ENCODE measurements at regions not wholly inside any gene's neighbourhood (a gene's known extent, or its start where the extent isn't known, plus 50 kb on each side); places are given as distances from the start of the nearest gene placed in this dataset.

DNA sequence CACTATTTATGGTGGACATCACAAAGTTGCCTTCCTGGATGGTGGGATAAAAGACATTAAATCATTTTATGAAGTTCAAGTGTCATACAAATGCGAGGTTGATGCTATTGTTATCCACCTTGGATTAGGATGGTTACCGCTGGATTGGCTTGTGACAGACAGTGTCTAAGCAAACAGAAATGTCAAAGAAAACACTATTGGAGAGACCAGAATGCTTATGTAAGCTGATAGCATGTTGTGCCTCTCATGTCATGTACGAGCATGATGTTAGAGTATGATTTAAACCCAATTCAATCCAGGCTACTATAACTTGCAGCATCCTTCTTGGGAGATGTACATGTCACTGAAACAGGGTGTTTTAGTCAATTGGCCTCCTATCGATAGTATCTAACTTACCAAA is 178.8 kb upstream of the C9orf72 start:
- H3K27ac ChIP-seq = no peak overlapping the region
- no peaks in the 10 kb centered on the region for H3K4me1 ChIP-seq
- H3K4me3 ChIP-seq = no peak overlapping the region
- no peak for DNase-seq
- no peak for TF ChIP-seq POLR2A (IDR thresholded peaks at IDR 0.05)
- TF ChIP-seq, protein P1, sequence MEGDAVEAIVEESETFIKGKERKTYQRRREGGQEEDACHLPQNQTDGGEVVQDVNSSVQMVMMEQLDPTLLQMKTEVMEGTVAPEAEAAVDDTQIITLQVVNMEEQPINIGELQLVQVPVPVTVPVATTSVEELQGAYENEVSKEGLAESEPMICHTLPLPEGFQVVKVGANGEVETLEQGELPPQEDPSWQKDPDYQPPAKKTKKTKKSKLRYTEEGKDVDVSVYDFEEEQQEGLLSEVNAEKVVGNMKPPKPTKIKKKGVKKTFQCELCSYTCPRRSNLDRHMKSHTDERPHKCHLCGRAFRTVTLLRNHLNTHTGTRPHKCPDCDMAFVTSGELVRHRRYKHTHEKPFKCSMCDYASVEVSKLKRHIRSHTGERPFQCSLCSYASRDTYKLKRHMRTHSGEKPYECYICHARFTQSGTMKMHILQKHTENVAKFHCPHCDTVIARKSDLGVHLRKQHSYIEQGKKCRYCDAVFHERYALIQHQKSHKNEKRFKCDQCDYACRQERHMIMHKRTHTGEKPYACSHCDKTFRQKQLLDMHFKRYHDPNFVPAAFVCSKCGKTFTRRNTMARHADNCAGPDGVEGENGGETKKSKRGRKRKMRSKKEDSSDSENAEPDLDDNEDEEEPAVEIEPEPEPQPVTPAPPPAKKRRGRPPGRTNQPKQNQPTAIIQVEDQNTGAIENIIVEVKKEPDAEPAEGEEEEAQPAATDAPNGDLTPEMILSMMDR (IDR thresholded peaks at IDR 0.05) = no peak
- WGBS, 2 donors = 83 to 89% methylated on average over 4 of the region's 4 CpGs
- peaks cover 0 to 15% (median 0%) of the 10 kb centered on the region in 4 donors for H3K27me3 ChIP-seq
- H3K36me3 ChIP-seq = no peaks in the 10 kb centered on the region
- H3K9me3 ChIP-seq = no peaks in the 10 kb centered on the region
- intact Hi-C loops (cut with DNase I) = no loop called here

DNA sequence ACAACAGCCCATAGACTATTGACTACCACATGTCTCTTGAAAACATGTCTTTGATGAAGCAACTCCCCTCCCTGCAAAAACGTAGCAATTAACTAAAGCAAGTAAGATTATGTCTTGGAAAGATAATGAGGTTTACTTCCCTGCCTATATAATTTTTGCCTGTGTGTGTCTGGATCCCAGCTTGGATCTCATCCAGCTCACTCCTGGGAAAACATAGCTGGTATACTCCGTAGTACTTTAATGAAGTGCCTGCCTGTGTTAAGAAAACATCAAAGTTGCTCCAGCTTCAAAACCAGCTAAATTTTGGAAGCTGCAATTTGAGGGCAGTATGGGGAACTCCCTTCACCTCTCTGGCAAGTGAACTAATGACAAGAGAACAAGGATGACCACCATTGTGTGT is 182.6 kb upstream of the C9orf72 start:
- no peaks in the 10 kb centered on the region for H3K9me3 ChIP-seq
- DNase-seq = no peak
- H3K4me3 ChIP-seq = no peak overlapping the region
- H3K4me1 ChIP-seq = no peaks in the 10 kb centered on the region
- intact Hi-C loops (cut with DNase I) = no loop called here
- 30 to 37% methylated on average over 2 of the region's 2 CpGs for WGBS, 2 donors
- H3K27ac ChIP-seq = no peak overlapping the region
- H3K36me3 ChIP-seq = no peaks in the 10 kb centered on the region
- TF ChIP-seq POLR2A (IDR thresholded peaks at IDR 0.05) = no peak
- H3K27me3 ChIP-seq = peaks cover 0 to 13% (median 0%) of the 10 kb centered on the region in 4 donors

DNA sequence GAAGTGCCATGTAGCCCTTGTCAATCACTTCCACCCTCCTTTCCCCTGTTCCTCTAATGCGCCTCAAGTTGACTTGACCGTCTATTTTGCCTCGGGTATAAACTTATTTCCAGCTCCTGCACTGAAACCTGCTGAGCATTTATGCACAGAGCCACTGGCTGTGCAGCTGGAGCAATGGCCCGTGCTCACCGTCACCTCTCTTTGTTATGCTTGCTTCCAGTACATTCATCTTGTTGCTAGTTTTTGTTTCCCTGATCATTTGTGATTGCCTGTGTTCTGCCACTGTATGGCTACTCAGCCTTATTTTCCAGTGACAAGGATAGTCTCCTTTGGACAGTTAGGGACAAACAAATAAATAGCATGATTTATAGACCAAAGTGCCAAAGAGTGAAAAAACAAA is 183.1 kb upstream of the C9orf72 start:
- no peak overlapping the region for H3K27ac ChIP-seq

DNA sequence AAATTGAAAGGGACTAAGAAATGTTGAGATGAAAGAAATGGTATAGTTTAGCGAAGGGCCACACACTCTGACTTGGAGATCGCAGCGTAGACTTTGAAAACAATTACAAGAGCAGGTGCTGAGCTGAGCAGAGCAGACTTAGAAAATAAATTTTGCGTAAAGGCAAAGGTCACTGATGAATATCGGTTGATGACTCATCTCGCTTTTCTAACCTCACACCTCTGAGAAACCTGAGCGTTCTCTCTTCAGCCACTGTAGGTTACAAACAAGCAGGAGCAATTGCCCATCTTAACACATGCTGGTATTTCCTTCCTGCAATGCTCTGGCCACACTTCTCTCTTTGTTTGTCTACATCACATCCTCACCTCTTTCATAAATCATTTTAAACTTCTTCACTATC is 190.6 kb upstream of the C9orf72 start:
- H3K27ac ChIP-seq = no peak overlapping the region
- H3K9me3 ChIP-seq = no peaks in the 10 kb centered on the region
- intact Hi-C loops (cut with DNase I) = no loop called here
- no peaks in the 10 kb centered on the region for H3K27me3 ChIP-seq
- DNase-seq = no peak
- WGBS, 2 donors = 89 to 92% methylated on average over 7 of the region's 7 CpGs
- H3K36me3 ChIP-seq = no peaks in the 10 kb centered on the region
- no peak for TF ChIP-seq POLR2A (IDR thresholded peaks at IDR 0.05)
- TF ChIP-seq, protein P1 (IDR thresholded peaks at IDR 0.05) = no peak
- H3K4me3 ChIP-seq = no peak overlapping the region
- no peaks in the 10 kb centered on the region for H3K4me1 ChIP-seq

More for the DNA sequence above, 183.1 kb upstream of the C9orf72 start:
- DNase-seq = no peak
- Histone ChIP-seq H3K27me3 (peaks cover 0 to 9% (median 0%) of the 10 kb centered on the region in 4 donors), H3K4me1 (no peaks in the 10 kb centered on the region), H3K4me3 (no peak overlapping the region), H3K9me3 (no peaks in the 10 kb centered on the region), H3K36me3 (no peaks in the 10 kb centered on the region)
- WGBS, 2 donors = 73 to 81% methylated on average over 5 of the region's 5 CpGs
- TF ChIP-seq, protein P1 (IDR thresholded peaks at IDR 0.05) = no peak
- TF ChIP-seq POLR2A (IDR thresholded peaks at IDR 0.05) = no peak
- intact Hi-C loops (cut with DNase I) = no loop called here

DNA sequence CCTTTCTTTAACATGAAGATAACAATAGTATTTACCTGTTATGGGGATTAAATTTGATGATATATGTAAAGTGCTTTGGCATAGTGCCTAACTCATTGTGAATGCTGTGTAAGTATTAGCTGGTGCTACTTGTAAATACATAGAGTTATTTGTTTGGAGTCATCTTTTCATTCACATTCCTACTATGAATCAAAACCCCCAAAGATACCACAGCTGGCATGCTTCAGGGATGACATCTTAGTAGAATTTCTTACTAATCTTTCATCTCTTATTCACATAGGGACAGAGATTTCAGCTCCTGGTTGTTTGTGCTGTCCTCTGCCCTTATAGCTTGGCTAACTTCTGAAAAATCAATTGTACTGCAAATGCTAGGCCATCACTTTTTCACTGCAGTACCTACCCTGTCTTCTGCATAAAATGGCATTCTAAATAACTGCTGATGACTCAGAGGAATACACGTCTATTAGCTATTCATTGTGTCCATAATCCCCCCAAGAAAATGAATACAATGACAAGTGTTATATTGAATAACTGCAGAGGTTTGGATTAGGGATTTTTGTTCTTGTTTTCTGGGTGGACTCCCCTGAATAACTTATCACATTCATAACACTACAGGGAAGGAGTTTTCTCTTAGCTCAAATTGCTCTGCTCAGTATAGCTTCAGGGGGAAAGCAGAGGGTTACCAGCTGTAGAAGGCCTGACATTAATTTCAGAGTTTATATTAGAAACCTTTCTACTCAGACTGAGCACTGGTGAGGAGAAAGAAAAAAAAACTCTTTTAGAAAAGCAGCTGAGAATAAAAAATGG is 192.2 kb upstream of the C9orf72 start:
- no peaks in the 10 kb centered on the region for H3K9me3 ChIP-seq
- WGBS, 2 donors = 30 to 50% methylated on average over 1 of the region's 1 CpG
- intact Hi-C loops (cut with DNase I) = no loop called here
- no peak for DNase-seq
- TF ChIP-seq POLR2A (IDR thresholded peaks at IDR 0.05) = no peak
- TF ChIP-seq, protein P1 (IDR thresholded peaks at IDR 0.05) = no peak
- H3K4me3 ChIP-seq = no peak overlapping the region
- H3K4me1 ChIP-seq = no peaks in the 10 kb centered on the region
- no peak overlapping the region for H3K27ac ChIP-seq
- no peaks in the 10 kb centered on the region for H3K27me3 ChIP-seq
- no peaks in the 10 kb centered on the region for H3K36me3 ChIP-seq
